Dedifferentiated amniotic fluid mesenchymal stem cell (primary cell): ENCODE measurements at regions not wholly inside any gene's neighbourhood (a gene's known extent, or its start where the extent isn't known, plus 50 kb on each side); places are given as distances from the start of the nearest gene placed in this dataset.
"Not testable (repeated sequence)": the region's sequence is repeated elsewhere in the genome, so short reads cannot be mapped to it uniquely, and the experiment has no call there.

Source experiments
- DNase-seq: peaks from one replicate; pipeline ENCODE4 v3.0.0-alpha.2; 2016; ENCODE audit errors: extremely low spot score

DNA sequence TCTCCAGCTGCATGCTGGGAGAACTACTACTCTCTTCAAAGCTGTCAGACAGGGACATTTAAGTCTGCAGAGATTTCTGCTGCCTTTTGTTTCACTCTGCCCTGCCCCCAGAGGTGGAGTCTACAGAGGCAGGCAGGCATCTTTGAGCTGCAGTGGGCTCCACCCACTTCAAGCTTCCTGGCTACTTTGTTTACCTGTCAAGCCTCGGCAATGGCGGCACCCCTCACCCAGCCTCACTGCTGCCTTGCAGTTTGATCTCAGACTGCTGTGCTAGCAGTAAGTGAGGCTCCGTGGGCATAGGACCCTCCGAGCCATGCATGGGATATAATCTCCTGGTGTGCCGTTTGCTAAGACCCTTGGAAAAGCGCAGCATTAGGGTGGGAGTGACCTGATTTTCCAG, 61.7 kb downstream of the DMRTA1 start:
- DNase-seq: not testable (repeated sequence)

GRCh38 chr9:22508790-22509189, 62.2 kb downstream of the DMRTA1 start:
- no peak for DNase-seq

DNA sequence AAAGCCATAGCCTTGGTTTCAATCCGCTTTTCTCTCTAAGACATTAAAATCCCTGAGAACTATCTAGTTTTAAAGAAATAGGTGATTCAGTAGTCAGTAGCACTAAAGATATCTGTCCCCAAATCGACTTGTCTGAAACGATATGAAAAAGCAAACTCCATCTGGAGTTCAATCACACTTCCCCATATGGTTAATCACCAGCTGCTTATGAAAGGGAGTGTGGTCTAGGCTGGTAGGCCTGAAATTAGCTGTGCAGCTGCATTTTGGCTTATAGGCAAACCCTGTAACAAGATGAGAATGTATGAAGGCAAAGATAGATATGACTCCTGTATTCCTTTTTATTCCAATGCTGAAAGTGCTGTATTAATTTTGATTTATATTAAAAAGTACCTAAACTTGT, 65.9 kb downstream of the DMRTA1 start:
- DNase-seq: no peak

DNA sequence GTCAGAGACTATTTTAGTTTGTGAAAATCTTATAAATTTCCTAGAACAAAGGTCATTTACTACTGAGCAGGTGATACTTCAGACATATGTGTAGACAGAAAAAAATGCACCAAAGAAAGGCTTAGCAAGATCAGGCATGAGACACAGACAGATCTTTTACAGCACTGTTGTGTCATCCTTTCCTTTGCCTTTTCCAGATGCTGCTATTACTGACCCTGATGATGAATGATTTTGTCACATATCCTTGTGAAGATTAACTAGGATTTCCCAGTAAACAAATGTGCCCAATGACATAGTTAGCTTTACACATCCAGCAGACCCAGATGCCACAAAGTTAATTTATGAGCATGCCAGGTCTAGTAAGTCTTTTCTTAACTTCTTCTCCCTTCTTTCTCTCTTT, 68.2 kb downstream of the DMRTA1 start:
- DNase-seq: no peak

DNA sequence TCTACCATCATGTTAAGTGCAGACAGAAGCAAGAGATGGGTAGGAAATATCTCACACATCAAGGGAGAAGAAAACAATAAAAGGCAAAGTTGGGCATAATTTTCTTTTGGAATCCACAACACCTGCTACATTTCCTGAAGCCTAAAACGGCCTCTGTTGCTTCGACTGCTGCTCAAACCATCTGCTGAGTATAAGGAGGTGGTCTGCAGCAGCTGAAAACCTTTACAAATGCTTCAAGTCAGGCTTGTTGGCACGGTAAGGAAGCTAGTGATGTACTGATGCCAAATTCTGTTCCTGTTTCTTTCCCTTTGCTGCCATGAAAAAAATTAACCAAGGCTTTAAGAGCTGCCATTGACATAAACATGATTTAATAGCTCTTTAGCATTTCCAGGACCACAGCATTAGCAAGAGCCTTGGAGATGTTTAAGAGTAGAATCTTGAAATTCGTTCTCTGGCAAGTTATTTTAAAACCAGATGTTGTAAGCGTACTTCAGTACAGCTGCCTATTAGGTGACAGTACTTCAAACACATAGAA, 75.6 kb downstream of the DMRTA1 start:
- no peak for DNase-seq

DNA sequence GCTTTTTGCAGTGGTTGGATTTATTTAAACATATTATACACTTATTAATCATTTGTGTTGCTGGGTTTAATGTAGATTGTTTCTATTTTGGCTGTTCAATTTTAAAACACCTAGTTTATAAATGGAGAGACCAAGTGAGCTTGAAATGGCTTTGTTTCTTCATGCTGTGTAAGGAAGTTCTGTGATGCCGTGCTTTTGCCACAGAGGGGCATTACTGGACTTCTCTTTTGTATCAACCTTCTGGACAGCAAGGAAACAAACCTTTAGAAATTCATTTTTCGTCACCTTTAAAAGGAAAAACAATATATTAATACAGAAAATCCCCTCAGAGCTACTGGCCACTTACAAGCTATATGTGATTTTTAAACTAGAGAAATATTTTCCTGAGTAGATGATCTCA, 81.9 kb downstream of the DMRTA1 start:
- peak; percentile 51 for DNase-seq

GRCh38 chr9:22529426-22530199, 83.0 kb downstream of the DMRTA1 start:
- no peak for DNase-seq

GRCh38 chr9:22535780-22536179, 89.2 kb downstream of the DMRTA1 start:
- DNase-seq: no peak

DNA sequence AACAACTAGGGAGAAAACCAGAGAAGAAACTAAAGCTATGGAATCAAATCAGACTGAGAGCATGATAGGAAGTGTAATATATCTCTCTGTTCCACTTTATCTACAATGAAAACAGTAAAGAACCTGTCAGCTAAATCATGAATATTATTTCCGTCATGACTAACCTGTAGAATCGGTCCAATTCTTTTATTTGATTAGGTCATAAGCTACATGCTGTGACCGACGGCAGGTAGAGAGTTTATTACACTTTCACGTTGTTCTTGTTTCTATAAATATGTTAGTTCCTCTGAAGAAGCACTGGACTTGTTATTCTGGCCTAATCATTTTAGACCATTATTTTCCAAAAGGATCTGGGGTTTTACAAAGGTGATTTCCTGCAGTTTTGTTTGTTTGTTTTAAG, 91.1 kb downstream of the DMRTA1 start:
- no peak for DNase-seq

GRCh38 chr9:22548625-22549024, 102.0 kb downstream of the DMRTA1 start:
- no peak for DNase-seq

DNA sequence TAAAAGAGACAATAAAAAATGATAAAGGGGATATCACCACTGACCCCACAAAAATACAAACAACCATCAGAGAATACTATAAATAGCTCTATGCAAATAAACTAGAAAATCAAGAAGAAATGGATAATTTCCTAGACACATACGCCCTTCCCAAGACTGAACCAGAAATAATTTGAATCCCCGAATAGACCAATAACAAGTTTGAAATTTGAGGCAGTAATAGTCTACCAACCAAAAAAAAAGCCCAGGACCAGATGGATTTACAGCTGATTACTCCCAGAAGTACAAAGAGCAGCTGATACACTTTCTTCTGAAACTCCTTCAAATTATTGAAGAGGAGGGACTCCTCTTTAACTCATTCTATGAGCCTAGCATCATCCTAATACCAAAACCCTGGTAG, 128.1 kb downstream of the DMRTA1 start:
- DNase-seq: no peak

- no peak for DNase-seq
Measured at GRCh38 chr9:22580788-22581187, 134.2 kb downstream of the DMRTA1 start.

- DNase-seq: no peak
Measured at GRCh38 chr9:22582221-22582620, 135.6 kb downstream of the DMRTA1 start.

DNA sequence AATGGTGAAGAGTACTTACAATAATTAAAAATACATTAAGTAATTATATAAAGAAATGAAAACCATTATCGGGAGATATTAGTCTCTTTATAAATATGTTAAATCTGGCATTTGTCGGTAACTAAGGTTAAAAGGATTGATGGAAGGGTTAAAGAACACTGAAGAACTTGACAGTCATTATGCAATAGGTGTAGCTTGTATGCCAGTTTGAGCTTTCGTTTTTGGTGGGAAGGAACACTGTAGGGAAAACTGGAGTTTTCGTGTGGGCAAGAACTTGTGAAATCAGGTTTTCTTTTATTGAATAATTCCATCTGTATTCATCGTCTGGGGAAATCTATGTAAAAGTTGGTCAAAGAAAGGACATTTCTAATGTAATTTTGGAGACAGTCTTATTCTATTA, 142.3 kb downstream of the DMRTA1 start:
- DNase-seq: no peak

DNA sequence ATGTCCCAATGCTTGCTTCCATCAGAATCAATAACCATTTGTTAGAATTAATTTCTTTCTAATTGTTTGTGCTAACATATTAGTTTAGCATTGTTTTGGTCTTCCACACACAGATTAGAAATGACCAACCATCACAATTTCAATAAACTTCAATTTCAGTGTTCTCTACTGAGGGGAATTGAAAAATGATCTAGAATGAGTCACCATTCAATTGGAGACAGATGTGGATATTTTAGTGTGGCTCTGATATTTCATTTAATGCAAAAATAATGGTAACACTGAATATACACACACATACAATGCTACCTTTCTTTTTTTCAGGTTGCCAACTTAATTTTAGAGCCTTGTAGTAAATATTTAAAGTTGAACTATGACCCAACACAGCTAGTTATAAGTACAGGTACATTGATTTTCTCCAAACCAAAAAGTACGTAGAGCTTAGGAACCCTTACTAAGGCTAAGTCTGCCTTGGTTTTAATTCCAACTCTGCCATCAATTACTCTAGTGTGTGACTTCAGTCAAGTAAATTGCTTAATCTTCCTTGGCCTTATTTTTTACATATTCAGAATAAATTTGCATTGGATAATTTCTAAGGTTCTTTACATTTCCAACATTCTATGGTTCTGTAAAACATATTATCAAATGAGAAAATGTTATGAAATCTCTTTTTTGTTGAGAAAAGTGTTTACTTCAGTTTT, 143.9 kb downstream of the DMRTA1 start:
- DNase-seq: peak; percentile 20

GRCh38 chr9:22595805-22596204, 149.2 kb downstream of the DMRTA1 start:
- no peak for DNase-seq

GRCh38 chr9:22617156-22617555, 170.5 kb downstream of the DMRTA1 start:
- DNase-seq: no peak

- no peak for DNase-seq
Measured at GRCh38 chr9:22622815-22623214, 176.2 kb downstream of the DMRTA1 start.

DNA sequence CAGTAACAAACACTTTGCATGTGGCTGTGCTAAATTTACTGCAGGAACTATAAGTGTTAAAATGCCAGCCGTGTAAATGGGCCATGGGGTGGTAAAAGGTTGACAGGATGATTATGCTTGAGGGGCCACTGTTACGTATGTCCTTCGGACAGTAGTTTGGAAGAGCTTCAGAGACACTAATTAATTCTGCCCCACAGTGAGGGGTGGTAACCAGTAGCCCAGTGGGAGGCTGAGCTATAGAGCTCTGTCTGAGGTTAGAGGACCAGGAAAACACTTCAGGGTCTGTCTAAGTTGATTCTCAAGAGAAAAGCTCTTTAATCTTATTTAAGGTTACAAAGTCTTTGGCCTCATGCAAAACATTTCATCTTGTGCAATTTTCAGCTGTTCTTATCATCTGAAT, 176.6 kb downstream of the DMRTA1 start:
- DNase-seq: no peak

- no peak for DNase-seq
Measured at GRCh38 chr9:22625540-22625939, 178.9 kb downstream of the DMRTA1 start.

DNA sequence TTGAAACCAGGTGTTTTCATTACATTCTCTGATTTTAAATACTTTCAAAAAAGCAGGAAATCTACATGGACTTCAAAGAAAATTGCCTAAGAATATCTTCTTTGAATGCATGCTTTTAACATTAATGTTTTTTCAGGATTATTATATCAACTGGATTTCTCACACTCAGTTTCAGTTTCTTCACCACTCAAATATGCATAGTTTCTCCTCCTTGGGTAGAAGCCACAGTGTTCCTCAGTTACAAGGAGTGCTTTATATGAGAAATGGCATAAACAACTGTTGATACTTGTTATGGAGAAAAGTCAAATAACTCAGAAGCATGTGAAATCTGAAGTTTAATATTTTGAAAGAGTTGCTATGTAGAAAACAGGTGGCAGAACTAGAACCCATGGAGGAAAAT, 196.9 kb downstream of the DMRTA1 start:
- DNase-seq: peak; percentile 63

GRCh38 chr9:22645893-22646292, 199.3 kb downstream of the DMRTA1 start:
- no peak for DNase-seq

GRCh38 chr9:22649384-22649783, 202.8 kb downstream of the DMRTA1 start:
- peak; percentile 50 for DNase-seq
